Right atrium auricular region (tissue), 2 donors: ENCODE measurements at regions not wholly inside any gene's neighbourhood (a gene's known extent, or its start where the extent isn't known, plus 50 kb on each side); places are given as distances from the start of the nearest gene placed in this dataset.

Experiments
- DNase-seq: peaks from one replicate; pipeline ENCODE4 v3.0.0-alpha.2; 2019; ENCODE audit warnings: low spot score
- H3K27ac ChIP-seq, 2 donors: fragments of 200-600 bp; sonication (generic); 1 replicate in 1 of 2; 2 replicates in 1 of 2; pipeline ENCODE4 v1.5.1; 2016 to 2019
- H3K27me3 ChIP-seq, 2 donors: fragments of 200-600 bp; sonication (generic); one replicate each; pipeline versions ENCODE4 v1.5.1 to v1.6.0; 2017 to 2019
- H3K36me3 ChIP-seq: fragments of 200-600 bp; sonication (generic); one replicate; pipeline ENCODE4 v1.5.1; 2016
- H3K4me1 ChIP-seq, 2 donors: fragments of 200-600 bp; sonication (generic); one replicate each; pipeline versions ENCODE4 v1.5.1 to v1.6.0; 2017 to 2019
- H3K4me3 ChIP-seq, 2 donors: fragments of 200-600 bp; sonication (generic); 1 replicate in 1 of 2; 2 replicates in 1 of 2; pipeline ENCODE4 v1.5.1; 2017 to 2019; ENCODE audit warnings: mild to moderate bottlenecking in 1 of 2, moderate library complexity in 1 of 2
- H3K9me3 ChIP-seq, 2 donors: fragments of 200-600 bp; sonication (generic); one replicate each; pipeline ENCODE4 v1.5.1; 2019
- TF ChIP-seq, protein P1 (sequence below), 2 donors: fragments of 200-600 bp; sonication (generic); IDR thresholded peaks; one replicate each; pipeline ENCODE4 v1.5.1; 2019; ENCODE audit warnings: antibody characterized with exemption in 2 of 2

DNA sequence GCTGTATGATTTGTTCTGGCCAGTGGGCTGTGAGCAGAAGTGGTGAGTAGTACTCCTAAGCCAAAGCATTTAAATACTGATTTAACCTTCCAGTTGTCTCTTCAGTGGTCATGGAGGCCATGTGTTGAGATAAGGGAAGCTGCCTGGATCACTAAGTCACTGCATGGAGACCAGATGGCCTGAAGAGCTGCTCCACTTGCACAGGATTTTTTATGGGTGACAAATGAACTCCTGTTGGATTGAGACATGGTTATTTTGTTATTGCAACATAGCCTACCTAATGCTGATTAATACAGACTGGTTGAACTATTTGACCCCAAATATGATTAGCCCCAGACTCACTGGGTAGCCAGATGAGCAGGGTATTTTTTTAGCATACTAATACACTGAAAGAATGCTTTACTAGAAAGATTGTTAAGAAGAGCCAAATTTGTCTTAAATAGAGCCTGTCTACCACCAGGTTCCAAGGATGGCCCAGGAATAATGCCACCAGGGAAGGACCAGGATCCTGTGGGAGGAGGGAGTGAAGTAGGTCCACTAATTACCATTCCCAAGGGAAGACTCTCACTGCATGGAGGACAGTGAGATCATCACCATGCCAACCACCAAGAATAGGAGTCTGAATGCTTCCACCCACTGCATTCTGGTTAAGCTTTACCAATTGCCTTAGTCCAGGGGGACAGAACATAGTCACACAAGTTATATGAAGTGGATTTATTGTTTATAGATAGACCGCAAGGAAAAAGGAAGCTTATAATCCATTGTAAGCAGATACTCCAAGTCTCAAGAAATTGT is 187.4 kb upstream of the IRX6 start:
- Histone ChIP-seq H3K4me3 (no peak overlapping the region), H3K9me3 (no peaks in the 10 kb centered on the region), H3K27me3 (no peaks in the 10 kb centered on the region), H3K36me3 (no peaks in the 10 kb centered on the region), H3K27ac (no peak overlapping the region), H3K4me1 (no peaks in the 10 kb centered on the region)
- TF ChIP-seq, protein P1, sequence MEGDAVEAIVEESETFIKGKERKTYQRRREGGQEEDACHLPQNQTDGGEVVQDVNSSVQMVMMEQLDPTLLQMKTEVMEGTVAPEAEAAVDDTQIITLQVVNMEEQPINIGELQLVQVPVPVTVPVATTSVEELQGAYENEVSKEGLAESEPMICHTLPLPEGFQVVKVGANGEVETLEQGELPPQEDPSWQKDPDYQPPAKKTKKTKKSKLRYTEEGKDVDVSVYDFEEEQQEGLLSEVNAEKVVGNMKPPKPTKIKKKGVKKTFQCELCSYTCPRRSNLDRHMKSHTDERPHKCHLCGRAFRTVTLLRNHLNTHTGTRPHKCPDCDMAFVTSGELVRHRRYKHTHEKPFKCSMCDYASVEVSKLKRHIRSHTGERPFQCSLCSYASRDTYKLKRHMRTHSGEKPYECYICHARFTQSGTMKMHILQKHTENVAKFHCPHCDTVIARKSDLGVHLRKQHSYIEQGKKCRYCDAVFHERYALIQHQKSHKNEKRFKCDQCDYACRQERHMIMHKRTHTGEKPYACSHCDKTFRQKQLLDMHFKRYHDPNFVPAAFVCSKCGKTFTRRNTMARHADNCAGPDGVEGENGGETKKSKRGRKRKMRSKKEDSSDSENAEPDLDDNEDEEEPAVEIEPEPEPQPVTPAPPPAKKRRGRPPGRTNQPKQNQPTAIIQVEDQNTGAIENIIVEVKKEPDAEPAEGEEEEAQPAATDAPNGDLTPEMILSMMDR (IDR thresholded peaks at IDR 0.05): no peak
- no peak for DNase-seq

DNA sequence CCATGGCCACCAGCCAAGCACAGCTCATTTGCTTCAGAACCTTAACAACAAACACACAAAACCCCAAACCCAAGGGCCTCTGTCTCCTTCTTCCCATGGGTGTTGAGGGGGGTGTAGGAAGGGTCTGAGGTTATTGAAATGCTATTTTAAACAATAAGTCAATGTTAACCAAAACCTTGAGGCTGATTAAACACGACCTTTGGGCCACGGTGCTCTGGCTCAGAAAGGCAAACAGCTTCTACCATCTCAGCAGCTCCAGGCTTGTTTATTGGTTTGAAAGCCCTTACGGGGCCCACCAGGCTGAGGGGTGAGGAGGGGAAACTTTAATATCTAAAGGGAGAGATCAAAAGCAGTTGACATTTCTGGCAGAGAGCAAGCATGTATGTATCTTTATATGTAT is 185.7 kb upstream of the IRX6 start:
- Histone ChIP-seq H3K27ac (no peak overlapping the region), H3K9me3 (no peaks in the 10 kb centered on the region), H3K4me1 (no peaks in the 10 kb centered on the region), H3K36me3 (no peaks in the 10 kb centered on the region), H3K27me3 (no peaks in the 10 kb centered on the region), H3K4me3 (no peak overlapping the region)
- TF ChIP-seq, protein P1 (IDR thresholded peaks at IDR 0.05): no peak
- DNase-seq: no peak

DNA sequence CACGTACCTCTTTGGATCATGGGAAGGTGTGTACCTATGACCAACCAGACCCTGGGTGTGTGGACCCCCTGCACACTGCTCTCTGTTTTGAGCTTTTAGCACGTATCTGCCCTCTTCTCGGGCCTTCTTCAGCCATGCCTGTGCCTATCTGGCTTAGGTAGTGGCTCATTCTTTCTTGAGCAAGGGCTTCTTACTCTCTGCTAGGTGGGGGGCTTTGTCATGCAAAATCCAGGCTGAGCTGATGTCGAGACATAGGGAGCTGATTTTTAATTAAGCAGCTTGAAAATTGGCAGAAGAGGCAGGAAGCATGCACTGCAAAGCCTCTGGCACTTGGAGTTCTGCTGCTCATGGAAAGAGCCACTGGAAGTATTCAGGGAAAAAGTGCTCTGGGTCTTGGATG is 181.6 kb upstream of the IRX6 start:
- Histone ChIP-seq H3K36me3 (no peaks in the 10 kb centered on the region), H3K9me3 (no peaks in the 10 kb centered on the region), H3K27ac (no peak overlapping the region), H3K4me3 (no peak overlapping the region), H3K4me1 (no peaks in the 10 kb centered on the region), H3K27me3 (no peaks in the 10 kb centered on the region)
- TF ChIP-seq, protein P1 (IDR thresholded peaks at IDR 0.05): no peak
- DNase-seq: no peak

DNA sequence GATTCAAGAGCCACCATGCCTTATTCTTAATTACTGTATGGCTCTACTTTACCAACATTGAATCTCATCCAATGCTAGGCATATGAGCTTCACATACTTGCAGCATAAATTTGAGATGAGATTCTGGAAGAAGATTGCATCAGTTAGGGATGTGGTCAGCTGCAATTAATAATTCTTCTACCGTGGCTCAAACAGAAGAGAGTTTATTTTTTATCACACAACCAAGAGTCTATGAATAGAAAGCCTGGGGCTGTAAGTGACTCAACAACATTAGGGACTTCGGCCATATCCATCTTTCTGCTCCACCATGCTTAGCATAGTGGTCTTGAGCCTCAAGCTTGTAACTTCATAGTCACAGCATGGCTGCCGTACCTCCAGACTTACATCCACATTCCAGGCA is 179.4 kb upstream of the IRX6 start:
- Histone ChIP-seq H3K27ac (no peak overlapping the region), H3K27me3 (no peaks in the 10 kb centered on the region)

DNA sequence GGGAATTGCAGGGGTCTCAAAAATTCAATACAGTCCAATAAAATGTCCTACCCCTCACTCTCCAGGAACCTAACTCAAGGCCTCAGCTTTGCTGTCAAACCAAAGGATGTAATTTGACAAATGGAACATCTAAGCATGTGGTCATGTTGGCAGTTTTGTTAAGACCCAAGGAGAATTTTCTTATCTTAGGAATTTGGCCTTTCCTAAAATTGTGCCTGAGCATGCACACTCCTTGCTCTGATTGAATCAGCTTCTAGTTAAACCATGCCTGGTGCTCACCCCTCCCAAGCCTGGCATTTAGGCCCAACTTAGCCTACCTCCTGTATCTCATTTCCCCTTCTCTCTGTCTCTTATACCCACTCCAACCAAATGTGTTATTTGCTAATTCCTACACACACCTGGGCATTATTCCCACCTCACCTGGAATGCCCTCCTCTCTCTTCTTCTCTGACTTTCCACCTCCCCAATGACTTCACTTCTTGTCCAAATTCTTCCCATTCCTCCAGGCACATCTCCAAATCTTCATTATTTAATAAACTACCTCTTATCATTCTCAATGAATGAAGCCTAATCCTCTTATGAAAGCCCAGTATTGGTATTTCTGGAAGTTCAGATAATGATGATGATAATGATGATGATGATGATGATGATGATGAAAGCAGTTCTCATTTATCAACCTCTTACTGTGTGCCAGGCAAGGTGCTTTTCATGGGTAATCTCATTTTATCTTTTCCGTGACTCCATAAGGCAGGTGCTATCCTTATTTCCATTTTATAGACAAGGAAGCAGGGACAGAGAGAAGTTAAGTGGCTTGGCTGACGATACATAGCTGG is 178.0 kb upstream of the IRX6 start:
- H3K36me3 ChIP-seq: no peaks in the 10 kb centered on the region
- TF ChIP-seq, protein P1 (IDR thresholded peaks at IDR 0.05): no peak
- peaks cover 0 to 8% of the 10 kb centered on the region in 2 donors for H3K9me3 ChIP-seq
- no peak for DNase-seq
- no peak overlapping the region for H3K27ac ChIP-seq
- no peaks in the 10 kb centered on the region for H3K4me1 ChIP-seq
- H3K4me3 ChIP-seq: no peak overlapping the region
- H3K27me3 ChIP-seq: no peaks in the 10 kb centered on the region

More for the DNA sequence above, 179.4 kb upstream of the IRX6 start:
- TF ChIP-seq, protein P1 (IDR thresholded peaks at IDR 0.05): no peak
- no peak for DNase-seq
- Histone ChIP-seq H3K4me3 (no peak overlapping the region), H3K9me3 (peaks cover 0 to 8% of the 10 kb centered on the region in 2 donors), H3K36me3 (no peaks in the 10 kb centered on the region), H3K4me1 (no peaks in the 10 kb centered on the region)
